T1000 (cell line): ENCODE measurements at regions not wholly inside any gene's neighbourhood (a gene's known extent, or its start where the extent isn't known, plus 50 kb on each side); places are given as distances from the start of the nearest gene placed in this dataset.

Source experiments
- DNase-seq: peaks from one replicate; lab custom pipeline; 2025; ENCODE audit warnings: mixed read lengths; lab: John Stamatoyannopoulos, UW

GRCh38 chr6:169047345-169047744, 206.3 kb downstream of the THBS2 start:
- DNase-seq: no peak

DNA sequence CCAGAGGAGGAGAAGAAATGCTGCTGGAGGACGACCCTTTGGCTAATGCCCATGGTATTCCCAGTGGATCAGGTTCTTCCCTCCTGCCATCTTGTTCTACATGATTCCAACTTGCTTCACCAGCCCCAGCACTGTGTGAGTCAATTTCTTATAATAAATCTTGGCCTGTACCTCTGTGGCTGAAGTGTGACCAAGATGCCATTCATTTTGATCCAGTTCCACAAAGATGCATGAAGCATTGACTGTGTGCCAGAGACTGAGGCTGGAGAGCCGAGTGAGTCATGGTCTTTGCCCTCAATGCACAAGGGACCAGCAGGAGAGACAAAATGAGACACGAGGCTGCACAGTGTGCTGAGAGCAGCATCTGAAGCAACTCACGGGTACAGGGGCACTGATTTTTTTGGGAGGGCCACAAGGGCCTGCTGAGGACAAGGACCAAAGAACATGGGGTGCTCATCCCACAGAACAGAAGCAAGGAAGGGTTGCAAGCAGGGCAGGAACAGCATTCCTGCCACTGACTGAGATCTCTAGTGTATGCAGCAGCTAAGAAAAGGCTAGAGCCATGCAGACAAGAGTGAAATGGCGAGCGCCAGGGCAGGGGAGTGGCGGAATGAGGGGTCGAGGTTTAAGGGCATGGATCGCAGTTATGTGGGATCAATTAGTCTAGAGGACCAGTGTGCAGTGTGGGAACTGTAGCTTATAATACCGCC, 207.0 kb downstream of the THBS2 start:
- peak; percentile 37 for DNase-seq

- DNase-seq: no peak
Measured at GRCh38 chr6:169046021-169046420, 207.6 kb downstream of the THBS2 start.

- no peak for DNase-seq
Measured at GRCh38 chr6:169045486-169045885, 208.2 kb downstream of the THBS2 start.

- no peak for DNase-seq
Measured at GRCh38 chr6:169044381-169045230, 209.0 kb downstream of the THBS2 start.

- no peak for DNase-seq
Measured at GRCh38 chr6:169042061-169042460, 211.6 kb downstream of the THBS2 start.

DNA sequence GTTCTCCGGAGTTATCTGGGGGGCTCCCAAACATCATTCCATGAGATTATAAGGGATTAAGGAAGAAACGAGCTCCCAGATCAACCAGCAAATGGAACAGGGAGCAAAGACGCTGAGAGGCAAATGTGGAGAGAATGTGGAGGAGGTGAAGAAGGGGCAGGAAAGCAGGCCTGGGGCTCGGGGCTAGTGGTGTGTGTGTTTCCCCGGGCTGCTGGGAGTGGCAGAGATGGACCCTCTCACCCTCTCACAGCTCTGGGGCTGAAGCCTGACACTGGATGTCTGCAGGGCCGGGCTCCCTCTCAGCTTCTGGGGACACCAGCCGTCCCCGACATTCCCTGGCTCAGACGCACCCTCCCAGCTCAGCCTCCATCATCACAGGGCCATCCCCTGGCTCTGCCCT, 212.6 kb downstream of the THBS2 start:
- DNase-seq: no peak

- DNase-seq: no peak
Measured at GRCh38 chr6:169038691-169039090, 215.0 kb downstream of the THBS2 start.

DNA sequence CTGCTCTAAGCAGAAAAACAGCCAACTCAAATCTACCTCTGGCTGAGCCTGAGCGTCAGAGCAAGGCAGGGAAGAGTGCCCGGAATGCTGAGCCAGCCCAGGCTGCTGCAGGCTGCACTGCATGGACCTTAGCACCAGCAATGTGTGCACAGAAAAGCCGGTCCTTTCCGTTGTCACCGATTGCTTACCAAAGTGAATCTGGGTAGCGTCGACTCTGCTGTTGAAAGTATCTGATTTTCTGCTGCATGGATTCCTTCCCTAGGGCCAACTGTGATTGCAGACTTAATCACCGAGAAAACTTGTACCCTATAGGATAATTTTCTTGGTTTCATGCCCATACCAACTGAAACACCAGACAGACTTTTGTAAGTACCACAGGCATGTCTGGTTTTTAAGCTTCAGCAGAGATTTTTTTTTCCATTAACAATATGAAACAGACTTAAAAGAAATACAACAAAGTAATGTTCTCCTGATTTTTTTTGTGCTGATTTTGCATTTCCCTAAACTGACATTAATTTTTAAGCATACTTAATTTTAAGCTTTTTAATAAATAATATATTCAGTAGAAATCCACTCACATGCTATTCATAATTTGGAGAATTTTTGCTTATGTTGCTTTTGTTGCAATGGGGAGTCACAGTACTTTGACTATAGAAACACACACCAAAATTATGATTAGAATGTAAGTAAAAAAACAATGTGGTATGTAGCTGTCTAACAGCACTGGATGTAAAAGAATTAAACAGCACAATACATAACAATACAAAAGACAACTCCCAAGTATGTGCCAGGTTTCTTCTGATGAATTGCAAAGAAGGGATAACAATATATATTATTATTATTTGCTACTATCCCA, 218.0 kb downstream of the THBS2 start:
- DNase-seq: no peak

GRCh38 chr6:169034516-169035167, 219.0 kb downstream of the THBS2 start:
- no peak for DNase-seq

- DNase-seq: no peak
Measured at GRCh38 chr6:169029861-169030260, 223.8 kb downstream of the THBS2 start.

GRCh38 chr6:169028343-169028742, 225.3 kb downstream of the THBS2 start:
- DNase-seq: no peak

GRCh38 chr6:169026175-169026574, 227.5 kb downstream of the THBS2 start:
- DNase-seq: no peak

DNA sequence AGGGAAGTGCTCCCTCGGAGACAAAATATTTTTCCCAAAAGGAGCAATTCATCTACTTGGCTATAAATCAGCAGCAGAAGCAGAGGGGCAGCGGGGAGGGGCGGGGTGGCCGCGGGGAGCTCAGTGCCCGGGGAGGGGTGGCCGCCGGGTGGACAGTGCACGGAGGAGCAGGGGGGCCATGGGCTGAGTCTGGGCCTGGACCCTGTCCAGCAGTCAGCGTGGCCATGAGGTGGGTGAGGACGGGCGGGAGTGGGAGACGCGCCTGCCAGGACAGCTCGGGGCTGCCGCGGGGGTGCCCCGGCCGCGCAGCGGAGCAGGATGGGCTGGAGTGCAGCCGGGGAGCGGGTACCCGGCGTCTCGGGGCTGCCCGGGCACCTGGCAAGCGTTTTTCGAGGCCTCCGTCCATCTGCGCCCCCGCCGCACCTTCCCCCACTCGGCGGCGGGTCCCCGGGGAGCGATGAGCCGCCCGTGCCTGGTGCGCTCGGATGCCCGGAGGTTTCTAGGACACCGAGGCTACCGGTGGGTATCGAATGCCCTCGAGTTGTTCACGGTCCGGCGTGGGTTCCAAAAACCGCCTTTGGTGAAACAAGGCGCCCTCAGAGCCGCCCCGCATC, 229.5 kb downstream of the THBS2 start:
- DNase-seq: no peak

- no peak for DNase-seq
Measured at GRCh38 chr6:169023161-169023874, 230.3 kb downstream of the THBS2 start.

GRCh38 chr6:169022079-169022478, 231.6 kb downstream of the THBS2 start:
- DNase-seq: no peak

- no peak for DNase-seq
Measured at GRCh38 chr6:169020821-169021220, 232.8 kb downstream of the THBS2 start.

DNA sequence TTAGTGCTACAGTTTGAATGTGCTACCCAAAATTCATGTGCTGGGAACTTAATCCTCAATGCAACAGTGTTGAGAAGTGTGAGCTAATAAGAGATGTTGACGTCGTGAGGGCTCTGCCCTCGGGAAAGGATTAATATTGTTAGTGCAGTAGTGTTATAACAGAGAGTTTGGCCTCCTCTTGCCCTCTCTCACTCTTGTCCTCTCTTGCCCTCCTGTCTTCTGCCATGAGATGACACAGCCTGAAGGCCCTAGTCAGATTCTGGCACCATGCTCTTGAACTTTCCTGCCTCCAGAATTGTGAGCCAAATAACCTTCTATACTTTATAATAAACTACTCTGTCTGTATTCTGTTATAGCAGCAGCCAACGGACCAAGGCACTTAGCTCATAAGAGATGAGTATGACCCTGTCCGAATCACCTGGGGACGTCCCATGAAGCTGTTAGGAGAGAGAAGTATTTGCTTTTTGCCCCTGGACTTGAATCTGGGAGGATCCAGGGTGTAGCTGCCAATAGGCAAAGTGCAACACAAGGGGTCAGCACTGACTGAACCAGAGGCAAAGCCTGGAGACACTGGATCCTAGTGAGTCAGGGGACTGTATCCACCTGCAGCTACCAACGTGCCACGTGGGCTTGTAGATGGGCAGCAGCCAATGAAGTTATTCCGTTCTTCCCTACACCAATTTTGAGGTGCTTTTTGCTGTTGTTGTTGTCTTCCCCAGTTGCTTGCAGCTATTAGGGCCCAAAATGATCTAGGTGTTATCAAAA, 233.7 kb downstream of the THBS2 start:
- no peak for DNase-seq

GRCh38 chr6:169019111-169019510, 234.5 kb downstream of the THBS2 start:
- DNase-seq: no peak

- no peak for DNase-seq
Measured at GRCh38 chr6:169016758-169017157, 236.9 kb downstream of the THBS2 start.
